Esophagus squamous epithelium (tissue), 4 donors: ENCODE measurements at regions not wholly inside any gene's neighbourhood (a gene's known extent, or its start where the extent isn't known, plus 50 kb on each side); places are given as distances from the start of the nearest gene placed in this dataset.

ENCODE experiments used
- POLR2A ChIP-seq, 4 donors: fragments of 450-650 bp; IDR thresholded peaks; one replicate each; pipeline ENCODE4 v1.6.1; 2017; ENCODE audit warnings: antibody characterized with exemption in 4 of 4, mild to moderate bottlenecking in 4 of 4, moderate library complexity in 3 of 4
- TF ChIP-seq, protein P1 (sequence below), 6 experiments: fragments of 450-650 bp in 4 of 6; fragments of 200-600 bp in 2 of 6; sonication (generic) in 2 of 6; IDR thresholded peaks; one replicate each; pipeline ENCODE4 v1.5.1; 2016 to 2019; ENCODE audit warnings: antibody characterized with exemption in 6 of 6, mild to moderate bottlenecking in 4 of 6, moderate library complexity in 4 of 6

DNA sequence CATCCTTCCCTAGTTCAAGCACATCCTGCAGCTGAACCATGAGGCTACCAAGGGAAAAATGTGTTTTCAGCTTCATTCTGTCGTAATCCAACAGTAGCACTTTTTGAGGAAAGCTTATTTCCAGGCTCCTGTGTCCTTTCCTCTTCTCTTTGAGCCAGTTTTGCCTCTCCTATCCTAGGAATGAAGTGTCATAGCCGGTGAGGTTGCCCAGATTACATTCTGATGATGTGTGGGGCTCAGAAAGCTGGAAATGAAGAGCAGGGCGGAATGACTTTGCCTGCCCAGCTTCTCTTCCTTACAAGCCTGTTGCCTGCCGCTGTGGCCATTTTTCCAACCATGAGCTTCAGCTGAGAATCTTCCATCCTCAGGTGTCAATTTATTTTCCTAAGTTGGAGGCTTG lies 381.8 kb downstream of the NUAK1 start:
- no peak for TF ChIP-seq POLR2A (IDR thresholded peaks at IDR 0.05)
- TF ChIP-seq, protein P1, sequence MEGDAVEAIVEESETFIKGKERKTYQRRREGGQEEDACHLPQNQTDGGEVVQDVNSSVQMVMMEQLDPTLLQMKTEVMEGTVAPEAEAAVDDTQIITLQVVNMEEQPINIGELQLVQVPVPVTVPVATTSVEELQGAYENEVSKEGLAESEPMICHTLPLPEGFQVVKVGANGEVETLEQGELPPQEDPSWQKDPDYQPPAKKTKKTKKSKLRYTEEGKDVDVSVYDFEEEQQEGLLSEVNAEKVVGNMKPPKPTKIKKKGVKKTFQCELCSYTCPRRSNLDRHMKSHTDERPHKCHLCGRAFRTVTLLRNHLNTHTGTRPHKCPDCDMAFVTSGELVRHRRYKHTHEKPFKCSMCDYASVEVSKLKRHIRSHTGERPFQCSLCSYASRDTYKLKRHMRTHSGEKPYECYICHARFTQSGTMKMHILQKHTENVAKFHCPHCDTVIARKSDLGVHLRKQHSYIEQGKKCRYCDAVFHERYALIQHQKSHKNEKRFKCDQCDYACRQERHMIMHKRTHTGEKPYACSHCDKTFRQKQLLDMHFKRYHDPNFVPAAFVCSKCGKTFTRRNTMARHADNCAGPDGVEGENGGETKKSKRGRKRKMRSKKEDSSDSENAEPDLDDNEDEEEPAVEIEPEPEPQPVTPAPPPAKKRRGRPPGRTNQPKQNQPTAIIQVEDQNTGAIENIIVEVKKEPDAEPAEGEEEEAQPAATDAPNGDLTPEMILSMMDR (IDR thresholded peaks at IDR 0.05), result no peak
